Stimulated activated naive CD8-positive, alpha-beta T cell treated with anti-CD3 and anti-CD28 coated beads, Interleukin-15, Interleukin-2, amounts not matched to agents 100 U/mL and 50 U/mL, for 24 hours (primary cell): ENCODE measurements at regions not wholly inside any gene's neighbourhood (a gene's known extent, or its start where the extent isn't known, plus 50 kb on each side); places are given as distances from the start of the nearest gene placed in this dataset.

Experiments used
- ATAC-seq: fragments of 150-1000 bp; cut with Tn5 transposase; one replicate; pipeline ENCODE4 v1.10.0; 2021
- DNase-seq: peaks from one replicate; pipeline ENCODE4 v3.0.0; 2021

DNA sequence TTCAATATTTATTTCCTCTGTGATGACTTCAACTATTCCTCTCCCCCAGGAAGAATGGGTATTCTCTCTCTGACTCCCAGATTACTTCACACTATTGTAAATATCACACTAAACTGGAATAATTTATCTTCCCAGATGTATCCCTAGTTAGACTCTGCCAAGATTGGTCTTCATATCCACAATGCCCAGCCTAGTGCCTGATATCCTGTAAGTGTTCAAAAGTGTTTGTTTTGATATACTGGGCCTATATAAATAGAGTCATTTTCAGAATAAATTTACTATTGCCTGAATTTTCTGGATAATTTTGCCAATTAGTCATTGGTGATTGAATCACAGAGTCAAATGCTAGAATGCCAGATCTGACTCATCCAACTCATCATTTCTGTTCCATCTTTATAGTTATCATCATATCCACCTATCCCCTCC is 143.7 kb upstream of the TNC start:
- ATAC-seq (no peak), DNase-seq (no peak)

DNA sequence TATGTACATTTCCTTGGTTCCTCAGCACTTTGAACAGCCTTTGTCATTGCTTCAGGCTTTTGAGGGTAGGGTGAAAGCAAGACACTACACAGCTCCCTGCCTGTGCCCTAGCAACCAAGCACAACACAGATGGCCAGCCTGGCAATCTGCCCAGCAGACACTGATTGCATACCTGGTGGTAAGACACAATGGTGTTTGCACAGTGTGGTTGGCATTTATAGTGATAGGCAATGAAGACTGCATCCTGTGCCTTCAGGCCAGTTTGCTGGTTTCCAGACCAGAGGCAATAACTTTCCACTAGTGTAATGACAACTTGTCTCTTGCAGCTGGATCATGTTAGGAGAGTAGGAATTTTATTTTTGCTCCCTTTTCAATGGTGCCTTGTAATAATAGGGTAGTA is 144.5 kb upstream of the TNC start:
- DNase-seq (no peak), ATAC-seq (no peak)

DNA sequence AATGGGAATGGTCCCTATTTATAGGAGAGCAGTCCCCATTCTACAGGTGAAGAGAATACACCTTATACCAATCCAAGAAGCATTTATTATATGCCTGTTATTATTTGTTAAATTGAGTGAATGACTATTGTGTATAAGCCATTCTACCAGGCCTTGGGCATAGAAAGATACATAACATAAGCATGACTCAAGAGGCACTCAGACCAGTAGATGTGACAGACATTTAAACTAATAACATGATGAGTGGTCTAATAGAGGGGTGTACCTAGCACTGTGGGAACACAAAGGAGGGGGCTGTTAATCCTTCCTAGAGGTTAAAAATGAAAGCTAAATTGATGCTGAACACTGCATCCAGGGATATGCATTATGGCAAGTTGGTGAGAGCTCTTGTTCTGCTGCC is 145.0 kb upstream of the TNC start:
- ATAC-seq: no peak
- no peak for DNase-seq

DNA sequence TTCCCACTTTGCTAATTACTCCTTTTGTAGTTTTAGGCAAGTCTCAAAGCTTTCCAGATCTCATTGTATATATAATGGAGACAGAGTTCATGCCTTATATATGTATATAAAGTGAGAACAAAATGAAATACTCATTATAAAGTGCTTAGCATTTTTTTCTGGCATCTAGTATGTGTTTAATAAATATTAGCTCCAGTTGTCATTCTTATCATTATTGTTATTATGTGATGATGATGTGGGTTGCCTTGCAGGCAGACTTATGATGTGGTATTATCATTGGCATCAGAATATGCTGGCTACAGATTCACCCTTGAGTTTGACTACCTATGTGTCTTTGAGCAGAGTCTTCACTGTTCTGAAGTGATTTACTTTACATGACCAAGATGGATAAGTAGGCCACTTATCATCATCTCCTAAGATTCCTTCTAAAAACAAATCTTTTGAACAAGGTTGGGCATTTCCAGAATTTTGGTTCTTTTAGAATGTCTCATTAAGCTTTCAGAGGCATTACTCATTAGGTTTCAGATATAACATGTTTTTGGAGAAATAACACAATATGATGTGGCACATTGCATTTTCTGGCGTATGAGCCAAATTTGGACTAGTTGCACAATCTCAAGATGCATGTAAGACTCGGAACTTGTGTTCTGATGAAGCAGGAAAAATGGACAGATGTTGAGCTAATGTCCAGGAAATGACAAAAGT is 145.6 kb upstream of the TNC start:
- DNase-seq (no peak), ATAC-seq (no peak)

DNA sequence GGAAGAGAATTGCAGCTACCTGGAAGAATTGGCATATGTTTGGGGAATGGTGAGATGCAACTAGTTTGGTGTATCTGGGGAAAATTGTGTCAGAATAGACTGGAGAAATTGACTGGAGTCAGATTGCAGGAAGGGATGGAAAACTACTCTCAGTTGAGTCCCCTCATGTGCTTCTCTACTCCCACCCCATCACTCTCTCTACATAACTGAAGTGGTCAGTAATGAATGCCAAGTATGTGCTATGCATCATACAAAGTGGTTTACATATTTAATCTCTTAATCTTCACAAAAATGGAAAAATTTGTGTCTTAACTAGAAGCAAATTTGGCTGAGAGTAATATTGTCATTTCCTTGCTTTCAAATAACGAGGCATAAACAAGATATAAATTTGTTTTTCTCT is 146.4 kb upstream of the TNC start:
- DNase-seq: no peak
- ATAC-seq: no peak

DNA sequence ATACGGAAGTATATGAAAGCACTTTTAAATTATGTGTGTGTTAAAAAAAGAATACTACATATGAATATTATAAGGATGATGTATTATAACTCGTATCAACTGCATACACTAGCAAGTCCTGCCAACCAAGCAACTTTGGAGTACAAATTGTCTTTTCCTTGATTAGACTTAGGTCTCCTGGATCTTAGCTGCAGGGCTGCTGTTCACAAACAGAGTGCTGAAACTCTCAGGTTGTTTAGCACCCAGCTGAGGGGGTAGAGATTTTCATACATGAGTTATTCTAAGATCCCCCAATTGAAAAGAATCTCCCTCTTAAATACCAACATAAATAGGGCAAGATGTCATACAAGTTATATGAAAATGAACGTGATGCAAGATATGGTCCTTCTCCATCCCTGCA is 149.8 kb upstream of the TNC start:
- no peak for DNase-seq
- no peak for ATAC-seq

DNA sequence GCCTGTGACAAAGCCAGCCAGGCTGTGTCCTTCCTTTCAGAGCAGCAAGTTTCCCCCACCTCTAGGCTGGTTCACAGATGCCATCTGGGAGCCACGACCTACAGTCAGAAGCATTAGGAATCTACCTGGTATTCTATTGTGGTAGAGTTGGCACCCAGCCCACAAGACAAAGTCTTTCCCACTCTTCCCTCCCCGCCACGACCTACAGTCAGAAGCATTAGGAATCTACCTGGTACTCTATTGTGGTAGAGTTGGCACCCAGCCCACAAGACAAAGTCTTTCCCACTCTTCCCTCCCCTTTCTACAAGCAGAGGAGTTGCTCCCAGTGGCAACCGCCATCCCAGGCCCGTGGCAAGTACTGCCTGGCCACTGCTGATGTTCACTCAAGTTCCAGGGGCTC is 157.8 kb upstream of the TNC start:
- no peak for ATAC-seq
- no peak for DNase-seq

DNA sequence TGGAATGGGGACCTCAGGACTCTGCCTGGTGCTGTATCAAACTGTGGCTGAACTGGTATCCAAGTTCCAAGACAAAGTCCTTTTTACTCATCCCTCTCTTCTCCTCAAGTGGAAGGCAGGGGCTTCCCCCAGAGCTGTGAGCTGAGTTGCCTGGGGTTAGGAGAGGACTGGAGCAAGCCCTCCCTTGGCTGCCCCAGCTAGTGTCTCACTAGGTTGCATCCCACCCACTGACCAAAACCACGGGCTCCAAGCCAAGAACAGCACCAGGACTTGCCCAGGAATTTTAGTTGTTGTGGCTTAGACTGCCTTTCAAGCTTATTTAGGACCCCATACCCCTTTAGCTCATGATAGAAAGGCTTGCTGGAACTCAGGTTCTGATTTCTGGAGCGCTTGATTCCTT is 158.7 kb upstream of the TNC start:
- DNase-seq: no peak
- ATAC-seq: no peak

DNA sequence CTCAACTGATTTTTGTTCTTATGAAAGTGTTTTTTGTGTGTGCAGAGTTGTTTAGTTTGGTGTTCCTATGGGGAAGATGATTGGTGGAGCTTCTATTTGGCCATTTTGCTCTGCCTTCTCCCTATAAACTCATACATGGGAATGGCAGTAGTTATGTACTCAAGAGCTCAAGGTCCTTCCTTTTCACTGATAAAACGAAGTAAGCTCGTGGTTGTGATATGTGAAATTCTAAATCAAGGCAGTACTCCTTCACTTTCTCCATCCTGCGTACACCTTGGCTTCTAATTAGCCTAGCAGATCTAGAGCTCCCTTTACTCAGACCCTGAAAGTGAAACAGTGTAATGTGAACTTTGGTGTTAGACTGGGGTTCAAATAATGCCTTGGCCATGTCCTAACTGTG is 159.3 kb upstream of the TNC start:
- no peak for ATAC-seq
- no peak for DNase-seq

DNA sequence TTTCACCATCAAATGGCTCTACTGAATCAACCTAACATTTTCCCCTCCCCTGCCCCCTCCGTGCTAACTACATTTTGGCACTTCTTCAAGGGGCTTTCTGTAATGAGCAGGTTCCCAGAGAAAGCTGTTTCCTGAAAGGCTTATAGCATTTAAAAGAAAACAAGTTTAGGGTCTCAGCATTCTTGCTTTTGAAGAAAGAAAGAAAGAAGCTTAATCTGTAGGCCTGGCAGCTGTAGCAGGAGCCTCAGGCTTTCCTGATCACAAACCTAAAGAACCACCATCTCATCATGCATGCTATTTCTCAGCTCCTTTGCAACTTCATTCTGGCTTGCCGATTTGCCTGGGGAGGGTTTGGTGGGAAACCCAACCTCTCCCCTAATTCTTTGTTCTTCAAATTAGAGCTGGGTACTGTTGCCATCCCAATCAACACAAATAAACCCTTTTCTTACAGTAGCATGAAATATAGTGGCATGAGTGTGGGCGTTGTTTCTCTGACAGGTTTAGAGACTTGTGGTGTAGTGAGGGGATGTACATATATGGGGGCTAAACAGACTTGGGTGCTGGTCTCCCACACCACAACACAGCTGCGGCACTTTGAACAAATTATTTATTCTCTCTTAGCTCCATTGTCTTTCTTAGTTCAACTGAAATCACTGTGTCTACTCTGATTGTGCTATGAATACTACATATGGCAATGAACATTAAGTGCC is 160.5 kb upstream of the TNC start:
- ATAC-seq (no peak), DNase-seq (no peak)

DNA sequence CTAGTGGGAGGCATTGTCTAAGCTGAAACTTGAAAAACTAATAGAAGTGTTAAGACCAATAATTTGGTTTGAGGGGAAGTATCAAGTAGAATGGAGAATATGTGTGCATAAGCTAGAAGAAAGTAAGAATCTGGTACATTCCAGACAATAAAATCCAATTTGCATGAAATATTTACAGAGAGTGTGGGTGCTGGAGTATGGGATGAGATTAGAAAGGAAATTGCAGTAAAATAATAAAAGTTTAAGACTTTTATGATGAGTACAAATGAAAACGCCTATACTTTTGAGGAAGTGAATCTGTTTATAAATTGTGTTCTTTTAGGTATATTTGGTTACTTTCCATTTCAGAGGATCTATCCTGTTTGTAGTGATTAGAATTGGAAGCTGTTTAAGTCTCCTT is 165.4 kb upstream of the TNC start:
- DNase-seq: no peak
- no peak for ATAC-seq

DNA sequence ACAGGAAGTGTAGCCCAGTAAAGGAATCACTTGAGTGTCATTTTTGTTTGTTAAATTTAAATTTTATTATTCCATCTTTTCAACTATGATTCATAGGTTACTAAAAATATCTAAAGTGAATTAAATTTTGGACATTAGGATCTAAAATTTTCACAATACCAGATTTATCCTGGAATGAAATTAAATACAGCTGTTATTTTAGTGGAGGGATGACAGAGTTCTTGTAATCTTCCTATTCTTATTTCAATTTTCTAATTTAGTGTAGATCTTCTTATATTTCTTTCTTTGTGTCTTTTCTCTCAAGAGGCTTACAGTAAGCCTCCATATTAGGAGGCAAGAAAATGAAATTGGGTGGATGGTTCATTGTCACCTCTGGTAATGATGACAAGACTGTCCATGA is 167.9 kb upstream of the TNC start:
- DNase-seq: no peak

DNA sequence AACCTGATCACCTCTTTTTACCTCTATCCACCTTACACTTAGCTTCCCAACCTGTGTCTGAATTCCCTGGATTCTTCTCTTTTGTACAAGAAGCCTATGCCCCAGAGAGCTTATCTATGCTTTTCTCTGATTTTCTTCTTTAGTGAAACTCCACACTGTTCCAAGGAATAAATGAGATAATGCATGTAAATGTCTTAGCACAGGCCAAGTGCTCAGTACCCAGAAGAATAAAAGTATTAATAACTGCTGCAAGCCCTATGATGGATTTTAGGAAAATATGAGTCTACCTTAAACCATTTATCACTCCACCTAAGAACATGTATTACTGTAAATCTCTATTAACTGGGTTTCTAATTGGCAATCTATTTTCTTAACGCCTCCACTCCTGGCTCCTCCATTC is 168.5 kb upstream of the TNC start:
- DNase-seq (no peak), ATAC-seq (no peak)

More for the DNA sequence above, 167.9 kb upstream of the TNC start:
- ATAC-seq: no peak

DNA sequence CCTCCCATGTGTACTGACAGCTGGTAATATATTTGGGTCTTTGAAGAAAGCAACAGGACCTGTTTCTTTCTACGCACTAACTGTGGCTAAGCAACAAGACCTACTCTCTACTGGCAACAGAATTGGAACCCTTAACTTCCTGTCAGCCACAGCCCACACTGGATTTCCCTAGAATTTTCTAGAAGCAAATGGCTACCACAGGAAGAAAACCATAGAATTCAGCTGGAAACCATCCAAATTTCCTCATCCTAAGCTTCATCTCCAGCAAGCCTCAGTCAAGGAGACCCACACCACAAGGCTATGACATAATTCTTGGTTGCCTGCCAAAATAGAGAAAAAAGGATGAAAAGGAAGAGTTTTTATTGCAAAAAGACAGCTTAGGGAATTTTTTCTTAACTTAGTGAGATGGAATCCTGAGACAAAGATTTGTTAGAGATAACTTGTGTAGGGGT is 171.8 kb upstream of the TNC start:
- no peak for DNase-seq

DNA sequence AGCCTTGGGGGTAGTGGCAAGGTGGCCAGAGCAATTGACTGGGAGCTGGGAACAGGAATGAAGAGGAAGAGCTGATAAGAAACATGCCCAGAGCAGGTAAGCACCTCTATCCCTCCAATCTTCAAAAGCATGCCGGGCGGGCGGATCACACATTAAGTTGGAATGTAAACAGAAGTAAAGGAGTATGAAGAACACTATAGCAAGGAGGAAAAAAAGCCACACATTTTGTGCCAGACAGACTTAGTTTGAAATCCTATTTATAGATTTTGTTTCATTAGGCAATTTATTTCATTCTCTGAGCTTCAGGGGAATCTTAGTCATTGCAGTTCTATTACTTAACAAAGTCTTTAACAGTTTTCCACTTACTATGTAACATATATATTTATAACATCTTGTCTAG is 173.9 kb upstream of the TNC start:
- DNase-seq (no peak), ATAC-seq (no peak)

More for the DNA sequence above, 171.8 kb upstream of the TNC start:
- ATAC-seq: no peak

DNA sequence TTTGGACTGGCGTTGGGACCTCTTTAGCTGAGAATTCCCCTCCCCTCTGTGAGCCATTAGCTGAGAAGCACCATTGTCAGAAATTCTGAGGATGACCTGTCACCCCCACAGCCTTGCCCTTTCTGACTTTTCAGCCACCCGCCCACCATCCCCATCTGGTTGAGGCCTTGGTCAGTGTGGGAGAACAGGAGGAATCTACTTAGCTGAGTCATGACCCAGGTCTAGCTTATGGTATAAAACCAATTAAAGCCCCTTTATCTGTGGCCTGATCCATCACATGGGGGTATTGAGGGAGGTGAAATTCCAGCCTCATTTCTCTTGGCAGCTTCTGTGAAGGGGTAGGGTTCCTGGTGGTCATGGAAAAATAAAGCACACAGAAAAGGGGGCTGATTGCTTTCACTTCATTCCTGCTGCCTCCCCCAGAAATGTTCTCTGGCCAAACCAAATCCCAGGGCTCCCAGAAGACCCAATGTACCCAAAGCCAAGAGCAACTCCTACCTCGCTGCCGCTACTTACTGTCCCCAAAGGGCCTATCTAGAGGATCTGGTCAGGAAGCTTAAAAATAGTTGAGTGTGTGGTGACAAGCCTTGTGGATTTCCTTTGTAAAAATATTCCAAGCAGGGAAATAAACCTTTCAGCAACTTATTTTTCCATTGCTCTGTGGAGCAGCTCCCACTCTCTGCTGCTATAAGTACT is 174.8 kb upstream of the TNC start:
- DNase-seq (no peak), ATAC-seq (no peak)

DNA sequence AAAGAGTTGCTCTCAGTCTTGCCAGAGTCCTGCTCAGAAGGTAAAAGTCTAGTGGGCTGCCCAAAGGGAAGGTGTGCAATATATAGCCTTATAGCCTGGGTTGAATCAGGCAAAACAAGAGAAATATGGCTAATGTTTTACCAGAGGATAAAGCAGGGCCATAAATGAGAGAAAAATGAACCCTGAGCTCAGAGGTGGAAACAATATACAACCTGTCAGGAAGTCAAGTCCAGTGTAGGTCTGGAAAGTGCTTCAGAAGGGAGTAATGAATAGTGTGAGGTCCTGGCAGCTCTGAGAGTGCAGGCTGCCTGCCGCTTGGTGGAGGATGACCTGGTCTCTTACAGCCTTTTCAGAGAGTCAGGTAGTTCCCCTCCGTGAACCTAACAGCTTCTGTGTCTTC is 177.8 kb upstream of the TNC start:
- ATAC-seq (no peak), DNase-seq (no peak)

DNA sequence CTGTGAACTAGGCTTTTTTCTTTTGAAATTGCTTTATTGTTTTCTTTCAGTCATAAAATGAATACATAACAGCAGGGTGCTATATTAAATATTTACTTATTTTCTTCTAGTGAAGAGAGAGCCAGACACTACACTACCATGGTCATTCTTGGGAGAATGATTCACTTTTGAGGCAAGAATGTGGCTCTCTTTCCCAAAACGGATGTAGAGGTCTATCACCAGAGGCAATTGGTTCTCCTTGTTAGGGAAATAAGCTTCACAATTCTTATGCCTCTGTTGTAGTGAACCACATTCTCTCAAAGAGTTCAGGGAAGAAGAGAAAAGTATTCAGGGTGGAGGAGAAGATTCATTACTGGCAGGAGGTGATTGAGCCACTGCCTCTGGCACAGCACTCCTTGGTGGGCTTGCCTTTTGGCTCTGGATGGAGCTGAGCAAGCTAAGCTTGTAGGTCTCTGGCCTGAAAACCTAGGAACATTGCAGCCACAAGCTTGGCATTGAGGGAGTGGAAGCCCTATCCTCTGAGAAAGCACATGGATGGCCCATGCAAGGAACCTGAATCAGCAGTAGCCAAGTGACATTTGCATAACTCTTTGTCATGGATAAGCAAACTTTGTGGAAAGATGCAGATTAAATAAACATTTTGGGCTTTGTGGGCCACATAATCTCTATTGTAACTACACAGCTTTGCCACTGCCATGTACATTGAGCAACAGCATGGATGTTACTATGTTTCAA is 179.0 kb upstream of the TNC start:
- ATAC-seq: no peak
- no peak for DNase-seq

DNA sequence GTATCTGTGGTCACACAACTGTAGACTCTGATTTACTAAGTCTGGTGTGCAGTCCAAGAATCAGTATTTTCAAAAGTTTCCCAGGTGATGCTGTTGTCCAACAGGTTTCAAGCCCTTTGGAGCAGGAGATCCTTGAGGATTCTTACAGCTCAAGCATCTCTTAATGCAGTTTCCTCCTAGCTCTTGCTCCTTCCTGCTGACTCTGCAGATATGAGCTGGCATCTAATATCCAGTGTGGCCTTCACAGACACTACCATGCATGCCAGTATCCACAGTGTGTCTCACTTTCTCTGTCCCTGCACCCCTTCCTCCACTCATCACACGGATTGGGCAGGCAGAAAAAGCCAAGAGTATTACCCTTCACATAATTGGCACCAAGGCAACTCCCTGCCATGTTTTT is 182.2 kb upstream of the TNC start:
- no peak for ATAC-seq
- no peak for DNase-seq

DNA sequence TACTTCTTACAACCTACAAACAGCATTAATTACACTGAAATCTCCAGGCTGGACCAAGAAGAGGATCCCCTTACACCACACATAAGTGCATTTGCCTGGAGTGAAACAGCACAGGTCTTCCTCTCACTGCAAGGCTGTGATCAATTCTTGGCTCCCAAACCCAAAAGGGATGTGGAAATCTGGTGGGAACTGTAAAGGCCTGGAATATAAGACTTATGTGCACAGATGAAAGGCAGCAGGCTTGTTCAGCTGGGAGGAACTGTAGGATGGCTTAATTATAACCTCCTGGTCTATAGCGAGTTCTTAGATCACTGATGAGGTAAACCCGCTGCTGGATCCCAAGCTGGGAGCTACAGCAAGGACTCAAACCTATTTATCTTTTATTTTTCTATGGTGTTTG is 182.9 kb upstream of the TNC start:
- ATAC-seq: no peak
- DNase-seq: no peak

DNA sequence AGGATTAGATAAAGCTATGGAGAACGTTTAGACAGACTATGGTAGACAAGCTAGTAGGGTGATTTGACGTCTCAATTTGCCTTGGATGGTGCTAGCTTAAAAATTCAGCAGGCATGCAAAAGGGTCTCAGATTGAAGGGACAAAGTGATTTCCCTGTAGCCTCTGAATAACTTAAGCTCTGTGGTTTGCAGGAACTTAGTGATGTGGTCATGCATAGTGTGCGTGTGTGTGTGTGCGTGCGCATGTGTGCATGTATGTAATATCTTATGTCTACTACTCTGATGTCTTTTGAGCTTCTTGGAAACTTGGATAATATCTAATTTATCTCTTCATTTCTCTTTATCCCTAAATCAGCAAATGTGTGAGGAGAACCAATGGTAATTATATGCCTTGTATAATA is 183.6 kb upstream of the TNC start:
- no peak for ATAC-seq
- no peak for DNase-seq

DNA sequence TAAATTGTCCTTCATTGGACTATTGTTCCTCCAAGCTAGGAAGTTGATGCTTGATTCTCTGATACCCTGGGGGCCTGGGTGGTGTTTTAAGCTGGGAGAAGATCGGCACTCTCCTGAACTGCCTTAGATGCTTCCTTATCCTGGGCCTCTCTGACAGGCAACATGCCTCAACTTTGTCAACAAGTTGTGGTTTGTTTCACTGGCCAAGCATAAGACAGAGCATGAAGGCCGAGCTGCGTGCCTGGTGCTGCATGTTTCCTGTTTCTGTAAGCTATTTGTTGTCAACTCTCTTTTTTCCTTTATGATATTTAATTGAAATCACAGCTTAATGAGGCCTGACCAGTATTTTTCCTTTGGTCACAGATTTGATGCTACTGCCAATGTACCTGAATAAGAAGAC is 187.6 kb upstream of the TNC start:
- ATAC-seq (no peak), DNase-seq (no peak)

DNA sequence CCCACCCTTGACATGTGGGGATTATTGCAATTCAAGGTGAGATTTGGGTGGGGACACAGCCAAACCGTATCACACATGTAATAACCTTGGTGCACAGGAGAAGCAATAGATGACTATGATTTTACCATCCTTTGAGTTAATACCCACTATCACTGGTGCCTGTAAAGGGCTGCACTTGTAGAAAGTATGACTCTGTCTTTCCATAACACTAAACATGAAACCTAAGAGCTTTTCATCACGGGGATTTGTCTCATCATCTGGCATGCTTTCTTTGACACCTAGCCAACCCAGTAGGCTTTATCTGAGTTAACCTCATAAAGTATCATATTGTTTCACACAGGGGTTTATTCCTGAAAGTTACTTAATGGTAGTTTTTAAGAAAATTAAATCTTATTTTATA is 188.9 kb upstream of the TNC start:
- no peak for ATAC-seq
- DNase-seq: no peak
